ENCODE measurements at regions not wholly inside any gene's neighbourhood (a gene's known extent, or its start where the extent isn't known, plus 50 kb on each side); places are given as distances from the start of the nearest gene placed in this dataset.

- Histone ChIP-seq H3K4me2 (ENCODE audit: control insufficient read depth, insufficient read depth) (no peak overlapping the region), H3K79me2 (ENCODE audit: control insufficient read depth, insufficient read depth, low read length) (no peaks in the 10 kb centered on the region), H3K9me3 (replicated peaks; ENCODE audit: control insufficient read depth, insufficient read depth, low read length) (no peaks in the 10 kb centered on the region), H3K4me3 (no peak overlapping the region), H3K27me3 (replicated peaks in 1 of 2; ENCODE audit: control insufficient read depth in 2 of 2, insufficient read depth in 2 of 2, low read length in 1 of 2) (no peaks in the 10 kb centered on the region; a peak in 1 of 4 replicates), H3K9ac (ENCODE audit: control insufficient read depth, insufficient read depth, low read length) (no peak overlapping the region), H2AFZ (ENCODE audit: control insufficient read depth, low read depth, low read length) (no peak overlapping the region), H4K20me1 (ENCODE audit: control insufficient read depth, insufficient read depth) (no peaks in the 10 kb centered on the region), H3K4me1 (ENCODE audit: control insufficient read depth, insufficient read depth, low read length) (no peaks in the 10 kb centered on the region), H3K27ac (ENCODE audit: control insufficient read depth, insufficient read depth) (no peak overlapping the region), H3K36me3 (ENCODE audit: control insufficient read depth in 2 of 2, insufficient read depth in 2 of 2, low read length in 1 of 2) (no peaks in the 10 kb centered on the region)
- POLR2A ChIA-PET: no interaction called here
- no peak for TF ChIP-seq RAD21 (IDR thresholded peaks at IDR 0.05; ENCODE audit: insufficient read depth, low read depth, low read length)
- no peak for TF ChIP-seq POLR2AphosphoS5 (IDR thresholded peaks at IDR 0.05; ENCODE audit: low read length)
- no peak for TF ChIP-seq EP300 (IDR thresholded peaks at IDR 0.05; ENCODE audit: borderline replicate concordance in 1 of 2, control insufficient read depth in 1 of 2, low read depth in 2 of 2, low read length in 2 of 2)
- no peak for TF ChIP-seq PRDM15 (CRISPR knock-in tag; IDR thresholded peaks at IDR 0.05)
- no peak for TF ChIP-seq CHD4 (IDR thresholded peaks at IDR 0.05)
- no peak for TF ChIP-seq ZZZ3 (IDR thresholded peaks at IDR 0.05; ENCODE audit: control insufficient read depth, insufficient read length, low read depth)
- TF ChIP-seq CBX3 (IDR thresholded peaks at IDR 0.05; ENCODE audit: borderline replicate concordance, low read depth): no peak
- TF ChIP-seq NFYA (IDR thresholded peaks at IDR 0.05; ENCODE audit: borderline replicate concordance, low read depth, low read length): no peak
- TF ChIP-seq RFX5 (IDR thresholded peaks at IDR 0.05; ENCODE audit: low read depth, low read length): no peak
- TF ChIP-seq IRF5 (IDR thresholded peaks at IDR 0.05; ENCODE audit: borderline replicate concordance): no peak
- no peak for TF ChIP-seq BCL11A (IDR thresholded peaks at IDR 0.05; ENCODE audit: low read depth, low read length)
- TF ChIP-seq PAX5 (IDR thresholded peaks at IDR 0.05; ENCODE audit: borderline replicate concordance, low read depth, low read length): no peak
- TF ChIP-seq SIN3A (IDR thresholded peaks at IDR 0.05; ENCODE audit: low read depth, low read length): no peak
- TF ChIP-seq GABPA (IDR thresholded peaks at IDR 0.05; ENCODE audit: low read depth): no peak
- TF ChIP-seq ESRRA (IDR thresholded peaks at IDR 0.05; ENCODE audit: low read length): no peak
- TF ChIP-seq, protein P1, sequence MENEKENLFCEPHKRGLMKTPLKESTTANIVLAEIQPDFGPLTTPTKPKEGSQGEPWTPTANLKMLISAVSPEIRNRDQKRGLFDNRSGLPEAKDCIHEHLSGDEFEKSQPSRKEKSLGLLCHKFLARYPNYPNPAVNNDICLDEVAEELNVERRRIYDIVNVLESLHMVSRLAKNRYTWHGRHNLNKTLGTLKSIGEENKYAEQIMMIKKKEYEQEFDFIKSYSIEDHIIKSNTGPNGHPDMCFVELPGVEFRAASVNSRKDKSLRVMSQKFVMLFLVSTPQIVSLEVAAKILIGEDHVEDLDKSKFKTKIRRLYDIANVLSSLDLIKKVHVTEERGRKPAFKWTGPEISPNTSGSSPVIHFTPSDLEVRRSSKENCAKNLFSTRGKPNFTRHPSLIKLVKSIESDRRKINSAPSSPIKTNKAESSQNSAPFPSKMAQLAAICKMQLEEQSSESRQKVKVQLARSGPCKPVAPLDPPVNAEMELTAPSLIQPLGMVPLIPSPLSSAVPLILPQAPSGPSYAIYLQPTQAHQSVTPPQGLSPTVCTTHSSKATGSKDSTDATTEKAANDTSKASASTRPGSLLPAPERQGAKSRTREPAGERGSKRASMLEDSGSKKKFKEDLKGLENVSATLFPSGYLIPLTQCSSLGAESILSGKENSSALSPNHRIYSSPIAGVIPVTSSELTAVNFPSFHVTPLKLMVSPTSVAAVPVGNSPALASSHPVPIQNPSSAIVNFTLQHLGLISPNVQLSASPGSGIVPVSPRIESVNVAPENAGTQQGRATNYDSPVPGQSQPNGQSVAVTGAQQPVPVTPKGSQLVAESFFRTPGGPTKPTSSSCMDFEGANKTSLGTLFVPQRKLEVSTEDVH (IDR thresholded peaks at IDR 0.05; ENCODE audit: low read depth, partially characterized antibody): no peak
- TF ChIP-seq KLF5 (IDR thresholded peaks at IDR 0.05; ENCODE audit: partially characterized antibody): no peak
- ATAC-seq (no peak), FAIRE-seq (no peak), DNase-seq (ENCODE audit: low read depth, low spot score) (no peak)
- CTCF ChIA-PET: no interaction called here
- in situ Hi-C loops (cut with MboI): no loop called here
- intact Hi-C loops (cut with micrococcal nuclease; ENCODE audit: unreplicated experiment): no loop called here
- SMC1A ChIA-PET (ENCODE audit: uncharacterized antibody, unreplicated experiment): no interaction called here
- RAD21 ChIA-PET (ENCODE audit: unreplicated experiment): no interaction called here
- WGBS (ENCODE audit: insufficient coverage, insufficient replicate concordance, low lambda C conversion rate, missing lambda C conversion rate): 18% methylated on average over 9 of the region's 9 CpGs
- BruUV-seq (replicated peaks): no TSS peak
Observed at GRCh38 chr1:30068787-30069472, 654.5 kb downstream of the MATN1 start.
